RWPE1 (cell line): ENCODE measurements at regions not wholly inside any gene's neighbourhood (a gene's known extent, or its start where the extent isn't known, plus 50 kb on each side); places are given as distances from the start of the nearest gene placed in this dataset.

Experiments
- CTCF ChIA-PET: fragments of 350-600 bp; sonication (Branson Sonifier 250); formaldehyde crosslinking; extraction: SDS; loops from one replicate; lab custom pipeline; 2021; lab: Yijun Ruan, JAX
- POLR2A ChIA-PET: fragments of 400-600 bp; formaldehyde crosslinking; extraction: SDS; loops from one replicate; lab custom pipeline; 2020; ENCODE audit warnings: antibody characterized with exemption; ENCODE audit not compliant: low non-redundant PET; lab: Yijun Ruan, JAX
- DNase-seq: peaks from one replicate; pipeline ENCODE4 v3.0.0; 2012; ENCODE audit warnings: low spot score
- H3K27ac ChIP-seq: fragments of 450-650 bp; 2 replicates; pipeline ENCODE4 v1.5.1; 2017
- CTCF ChIP-seq: fragments of 450-650 bp; conservative IDR thresholded peaks from 2 replicates; pipeline ENCODE4 v1.5.1; 2017; ENCODE audit warnings: low read depth, mild to moderate bottlenecking

GRCh38 chr9:105044518-105044917, 116.6 kb upstream of the ABCA1 start:
- no peak for TF ChIP-seq CTCF
- H3K27ac ChIP-seq: no peak overlapping the region
- ChIA-PET POLR2A (no interaction called here), CTCF (interaction anchor here (0.6 kb wide), 2 partner anchors 27 to 118 kb away, joined by 3 read pairs; no protein-coding TSS in a partner anchor)
- DNase-seq: no peak

- no peak for TF ChIP-seq CTCF
- ChIA-PET CTCF (no interaction called here), POLR2A (interaction anchor here (0.9 kb wide), 1 partner anchor 17 kb away, joined by 3 read pairs; no protein-coding TSS in a partner anchor)
- no peak for DNase-seq
- H3K27ac ChIP-seq: no peak overlapping the region
Measured at GRCh38 chr9:105046907-105047741, 119.2 kb upstream of the ABCA1 start.

GRCh38 chr9:105047742-105048041, 119.7 kb upstream of the ABCA1 start:
- no peak for DNase-seq
- H3K27ac ChIP-seq: no peak overlapping the region
- TF ChIP-seq CTCF: no peak
- POLR2A ChIA-PET: no interaction called here
- CTCF ChIA-PET: no interaction called here

- CTCF ChIA-PET: no interaction called here
Measured at GRCh38 chr9:105048331-105048730, 120.4 kb upstream of the ABCA1 start.

GRCh38 chr9:105050296-105050695, 122.3 kb upstream of the ABCA1 start:
- H3K27ac ChIP-seq: no peak overlapping the region
- ChIA-PET POLR2A (no interaction called here), CTCF (interaction anchor here (0.6 kb wide), 1 partner anchor 14 kb away, joined by 3 read pairs; no protein-coding TSS in a partner anchor)
- no peak for DNase-seq
- TF ChIP-seq CTCF: no peak

More at GRCh38 chr9:105048331-105048730, 120.4 kb upstream of the ABCA1 start:
- POLR2A ChIA-PET: no interaction called here
- TF ChIP-seq CTCF: no peak
- no peak overlapping the region for H3K27ac ChIP-seq
- no peak for DNase-seq

GRCh38 chr9:105051897-105052296, 123.9 kb upstream of the ABCA1 start:
- no peak for DNase-seq
- POLR2A ChIA-PET: no interaction called here
- no peak for TF ChIP-seq CTCF
- H3K27ac ChIP-seq: no peak overlapping the region
- CTCF ChIA-PET: no interaction called here
